OCI-LY1 (cell line): ENCODE measurements at regions not wholly inside any gene's neighbourhood (a gene's known extent, or its start where the extent isn't known, plus 50 kb on each side); places are given as distances from the start of the nearest gene placed in this dataset.

Source experiments
- CTCF ChIP-seq: fragments of 200-600 bp; sonication (generic), shearing (Covaris generic); IDR thresholded peaks from 2 replicates; pipeline ENCODE4 v1.5.1; 2017; ENCODE audit warnings: mild to moderate bottlenecking, antibody characterized with exemption, low read length, moderate library complexity, mixed read lengths
- EZH2 ChIP-seq: fragments of 200-600 bp; sonication (generic), shearing (Covaris generic); IDR thresholded peaks from 2 replicates; pipeline ENCODE4 v1.8.0; 2017; ENCODE audit warnings: borderline replicate concordance, mixed run types, mild to moderate bottlenecking, antibody characterized with exemption, low read length, moderate library complexity, mixed read lengths

GRCh38 chr10:6362879-6363278 is 160.1 kb downstream of the PFKFB3 start:
- TF ChIP-seq CTCF (no peak), EZH2 (no peak)
